HG03108 (cell line): ENCODE measurements at regions not wholly inside any gene's neighbourhood (a gene's known extent, or its start where the extent isn't known, plus 50 kb on each side); places are given as distances from the start of the nearest gene placed in this dataset.
"Not testable (repeated sequence)": the region's sequence is repeated elsewhere in the genome, so short reads cannot be mapped to it uniquely, and the experiment has no call there.

ENCODE experiments used
- ATAC-seq: cut with Tn5 transposase; IDR thresholded peaks from one replicate; pipeline ENCODE4 v1.9.1; 2021; ENCODE audit warnings: moderate library complexity; ENCODE audit not compliant: unreplicated experiment

DNA sequence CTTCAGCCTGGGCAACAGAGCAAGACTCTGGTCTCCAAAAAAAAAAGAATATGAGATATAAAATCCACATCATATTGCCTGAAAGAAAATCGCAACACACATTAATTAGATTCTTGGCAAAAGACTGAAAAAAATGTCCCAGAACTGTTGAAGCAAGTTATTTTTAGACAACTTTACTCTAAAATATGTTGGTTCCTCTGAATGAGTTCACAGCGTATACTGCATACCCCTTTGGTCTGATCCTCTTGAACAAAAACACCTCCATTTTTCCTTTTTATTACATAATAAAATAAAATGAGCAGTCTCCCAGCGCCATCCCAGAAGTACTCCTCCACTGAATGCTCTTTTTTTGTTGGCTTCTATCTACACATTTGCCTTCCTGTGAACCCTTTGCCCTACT, 126.0 kb upstream of the TMEM170B start:
- ATAC-seq = no peak

DNA sequence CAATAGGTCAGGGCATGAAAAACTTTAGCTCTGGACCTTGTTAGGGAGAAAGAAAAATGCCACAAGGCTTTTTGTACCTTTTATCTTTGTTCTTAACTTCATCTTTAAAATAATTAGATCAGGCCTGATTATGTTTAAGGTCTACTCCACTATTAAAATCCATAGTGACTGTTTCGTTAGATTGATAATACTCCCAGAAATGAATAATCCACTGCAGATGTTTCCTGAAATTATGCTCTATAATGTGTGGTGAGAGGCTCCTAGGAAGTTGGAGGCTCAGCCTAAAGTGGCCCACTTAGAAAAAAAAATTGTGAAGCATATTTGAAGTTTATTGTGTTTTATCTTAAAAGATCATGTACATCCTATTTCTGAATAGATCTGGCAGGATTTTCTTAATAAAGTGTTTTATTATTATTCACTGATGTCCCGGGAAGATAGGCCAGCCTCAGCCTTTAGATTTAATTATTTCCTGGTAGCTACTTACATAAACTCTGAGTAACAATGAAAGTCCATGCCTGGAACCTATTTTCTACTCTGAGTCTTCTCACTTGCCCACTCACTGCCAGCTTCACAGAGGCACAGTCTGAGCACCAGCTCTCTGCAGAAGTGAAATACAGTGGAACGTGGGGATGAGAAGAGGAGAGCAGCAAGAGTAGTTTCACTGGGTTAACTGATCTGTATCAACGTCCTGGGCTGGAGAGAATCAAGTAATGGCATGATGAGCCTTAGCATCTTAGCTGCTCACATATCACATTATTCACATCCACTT, 126.8 kb upstream of the TMEM170B start:
- ATAC-seq = peak; percentile 41

DNA sequence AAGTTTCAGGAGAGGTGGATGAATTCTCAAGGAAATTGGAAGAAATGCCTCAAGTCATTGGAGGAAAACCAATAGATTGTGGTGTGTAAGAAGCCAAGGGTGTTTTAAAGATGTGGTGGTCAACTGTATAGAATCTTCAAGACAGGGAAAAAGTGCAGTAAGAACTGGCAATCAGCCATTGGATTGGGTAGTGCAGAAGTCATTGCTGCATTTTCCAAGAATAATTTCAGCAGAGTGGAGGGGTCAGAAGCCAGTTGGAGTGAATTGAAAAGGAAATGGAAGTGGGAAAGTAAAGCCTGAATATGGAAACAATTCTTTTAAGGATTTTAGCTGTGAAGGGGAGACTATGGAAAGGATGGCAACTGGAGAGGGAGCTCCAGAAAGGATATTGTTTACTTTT, 128.2 kb upstream of the TMEM170B start:
- ATAC-seq = no peak

DNA sequence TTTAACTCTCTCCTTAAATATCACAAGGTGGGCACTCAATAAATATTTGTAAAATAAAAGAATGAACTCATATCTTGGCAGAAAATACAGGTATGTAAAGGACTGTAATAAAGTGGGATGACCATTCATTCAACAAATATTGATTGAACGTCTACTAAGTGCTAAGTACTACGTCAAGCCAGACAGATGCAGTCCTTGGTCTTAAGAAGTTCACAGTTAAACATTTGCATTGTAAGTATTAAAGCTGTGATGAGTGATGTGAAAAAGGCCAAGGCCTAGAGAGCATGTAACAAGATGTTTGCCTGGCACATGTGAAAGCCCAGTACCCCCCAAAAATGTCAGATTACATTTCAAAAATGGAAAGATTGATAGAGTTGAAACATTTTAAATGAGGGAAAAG, 130.1 kb upstream of the TMEM170B start:
- no peak for ATAC-seq

DNA sequence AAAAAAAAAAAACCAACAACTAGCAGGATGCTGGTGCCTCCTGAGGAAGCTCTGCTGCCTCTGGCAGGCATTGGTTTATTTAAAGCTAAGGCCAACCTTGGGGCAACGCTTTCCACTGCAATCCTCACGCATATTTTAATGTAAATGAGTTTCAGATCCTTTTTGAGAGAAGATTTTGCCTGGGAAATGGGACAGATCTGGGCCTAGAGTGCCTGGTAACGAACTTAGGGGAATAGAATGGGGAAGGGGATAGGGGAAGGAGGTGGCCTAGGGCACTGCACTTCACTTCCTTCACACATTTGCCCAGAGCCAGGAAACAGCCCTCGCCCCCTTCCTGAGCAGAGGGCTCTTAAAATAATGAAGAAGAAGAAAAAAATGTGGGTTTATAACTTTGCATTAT, 132.7 kb upstream of the TMEM170B start:
- no peak for ATAC-seq

DNA sequence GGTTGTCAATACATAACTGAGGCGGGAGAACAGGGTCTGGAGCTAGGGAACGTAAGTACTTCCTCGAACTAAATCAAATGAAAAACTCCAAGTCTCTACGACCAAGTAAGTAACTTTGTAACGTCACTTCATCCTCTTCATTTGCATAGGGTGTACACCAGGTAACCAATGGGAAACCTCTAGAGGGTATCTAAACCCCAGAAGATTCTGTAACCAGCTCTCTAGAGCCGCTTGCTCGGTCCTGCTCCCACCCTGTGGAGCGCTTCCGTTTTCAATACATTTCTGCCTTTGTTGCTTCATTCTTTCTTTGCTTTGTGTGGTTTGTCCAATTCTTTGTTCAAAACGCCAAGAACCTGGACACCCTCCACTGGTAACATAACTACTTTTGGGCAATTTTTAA, 133.5 kb upstream of the TMEM170B start:
- ATAC-seq = no peak

DNA sequence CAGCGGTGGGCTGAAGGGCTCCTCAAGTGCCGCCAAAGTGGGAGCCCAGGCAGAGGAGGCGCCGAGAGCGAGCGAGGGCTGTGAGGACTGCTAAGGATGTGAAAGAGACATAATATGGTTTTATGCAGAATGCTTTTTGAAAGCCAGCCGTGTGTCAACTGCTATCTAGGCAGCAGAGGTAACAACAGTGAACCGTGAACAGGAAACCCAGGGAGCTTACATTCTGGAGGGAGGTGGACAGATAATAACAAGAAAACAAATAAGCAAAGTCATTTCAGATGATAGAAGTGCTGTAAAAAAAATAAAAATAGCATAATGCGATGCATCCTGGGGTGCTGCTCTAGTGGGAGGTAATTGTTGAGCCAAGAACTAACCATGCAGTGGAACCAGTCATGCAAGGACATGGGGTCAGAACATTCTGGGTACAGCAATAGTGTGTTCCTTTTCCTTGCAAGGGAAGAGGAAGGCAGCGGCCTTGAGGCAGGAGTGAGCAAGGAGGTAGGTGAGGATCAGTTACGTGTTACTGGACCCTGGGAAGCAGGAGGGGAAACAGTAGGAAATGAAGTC, 134.4 kb upstream of the TMEM170B start:
- ATAC-seq = no peak

DNA sequence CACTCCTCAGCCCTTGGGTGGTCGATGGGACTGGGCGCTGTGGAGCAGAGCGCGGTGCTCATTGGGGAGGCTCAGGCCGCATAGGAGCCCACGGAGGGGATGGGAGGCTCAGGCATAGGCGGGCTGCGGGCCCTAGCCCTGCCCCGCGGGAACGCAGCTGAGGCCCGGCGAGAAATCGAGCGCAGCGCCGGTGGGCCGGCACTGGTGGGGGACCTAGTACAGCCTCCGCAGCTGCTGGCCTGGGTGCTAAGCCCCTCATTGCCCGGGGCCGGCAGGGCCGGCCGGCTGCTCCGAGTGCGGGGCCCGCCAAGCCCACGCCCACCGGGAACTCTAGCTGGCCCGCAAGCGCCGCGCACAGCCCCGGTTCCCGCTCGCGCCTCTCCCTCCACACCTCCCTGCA, 135.0 kb upstream of the TMEM170B start:
- ATAC-seq = not testable (repeated sequence)

DNA sequence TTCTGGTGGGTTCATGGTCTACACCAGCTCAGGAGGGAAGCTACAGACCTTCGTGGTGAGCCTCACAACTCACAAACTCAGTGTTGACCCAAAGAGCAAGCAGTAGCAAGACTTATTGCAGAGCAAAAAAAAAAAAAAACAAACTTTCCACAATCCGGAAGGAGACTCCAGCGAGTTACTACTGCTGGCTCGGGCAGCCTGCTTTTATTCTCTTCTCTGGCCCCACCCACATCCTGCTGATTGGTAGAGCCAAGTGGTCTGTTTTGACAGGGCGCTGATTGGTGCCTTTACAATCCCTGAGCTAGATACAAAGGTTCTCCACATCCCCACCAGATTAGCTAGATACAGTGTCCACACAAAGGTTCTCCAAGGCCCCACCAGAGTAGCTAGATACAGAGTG, 135.6 kb upstream of the TMEM170B start:
- ATAC-seq = not testable (repeated sequence)

DNA sequence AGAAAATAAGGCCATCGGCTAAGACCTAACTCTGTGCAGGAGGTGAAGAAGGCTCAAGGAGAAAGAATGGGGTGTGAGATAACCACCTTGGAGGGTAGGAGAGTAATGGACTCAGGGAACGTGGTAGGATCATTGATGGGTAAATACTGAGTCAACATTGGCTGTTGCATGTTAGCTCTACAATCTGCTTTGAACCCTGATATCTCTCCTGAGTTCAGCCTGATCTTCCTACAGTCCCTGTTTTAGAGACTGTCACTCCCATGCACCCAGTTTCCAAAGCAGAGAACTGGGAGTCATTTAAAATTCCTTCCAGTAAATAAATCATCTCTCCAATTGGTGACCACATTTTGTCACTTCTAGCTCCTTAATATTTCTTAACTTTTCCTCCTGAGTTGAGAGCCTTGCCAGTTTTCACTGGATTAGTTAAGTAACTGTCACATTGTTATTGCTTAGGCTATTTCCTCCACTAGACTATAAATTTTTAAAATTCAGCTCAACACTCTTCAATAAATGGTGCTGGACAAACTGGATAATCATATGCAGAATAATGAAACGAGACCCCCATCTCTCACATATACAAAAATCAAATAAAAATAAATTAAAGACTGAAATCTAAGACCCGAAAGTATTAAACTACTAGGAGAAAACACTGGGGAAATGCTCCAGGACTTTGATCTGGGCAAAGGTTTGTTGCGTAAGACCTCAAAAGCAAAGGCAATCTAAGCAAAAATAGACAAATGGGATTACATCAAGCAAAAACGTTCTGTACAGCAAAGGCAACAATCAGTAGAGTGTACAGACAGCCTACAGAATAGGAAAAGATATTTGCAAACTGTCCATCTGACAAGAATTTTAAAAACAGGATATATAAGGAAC, 138.9 kb upstream of the TMEM170B start:
- ATAC-seq = no peak

DNA sequence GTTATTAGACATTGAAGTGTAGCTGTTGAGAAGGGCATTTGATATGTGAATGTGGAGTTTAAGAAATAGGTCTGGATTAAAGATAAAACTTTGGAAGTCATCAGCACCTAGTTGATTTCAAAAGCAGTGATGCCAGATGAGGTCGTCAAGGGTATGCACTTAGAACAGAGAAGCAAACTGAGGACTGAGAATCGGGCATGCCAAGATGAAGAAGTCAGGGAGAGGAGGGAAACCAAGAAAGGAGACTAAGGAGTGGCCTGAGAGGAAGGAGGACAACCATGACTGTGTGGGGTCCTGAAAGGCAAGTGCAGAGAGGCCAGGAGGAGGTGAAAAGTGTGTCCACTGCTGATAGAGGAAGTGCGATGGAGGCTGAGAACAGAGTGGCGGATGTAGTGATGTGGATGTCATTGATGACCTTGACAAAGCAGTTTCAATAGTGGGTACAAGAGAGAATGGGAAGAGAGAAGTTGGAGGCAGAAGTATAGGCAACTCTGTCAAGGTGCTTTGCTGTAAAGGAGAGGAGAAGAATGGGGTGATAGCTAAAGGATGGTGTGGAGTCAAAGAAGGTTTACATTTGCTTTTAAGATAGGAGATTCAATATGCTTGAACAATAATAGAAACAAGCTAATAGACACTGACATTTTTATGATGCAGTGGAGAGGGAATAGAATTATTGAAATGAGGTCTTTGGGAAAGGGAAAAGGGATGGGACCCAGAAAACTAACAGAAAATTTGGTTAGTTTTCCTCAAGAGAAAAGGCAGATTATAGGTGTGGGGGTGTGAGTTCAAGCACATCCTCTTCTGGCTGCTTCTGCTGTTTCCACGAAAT, 139.7 kb upstream of the TMEM170B start:
- no peak for ATAC-seq

DNA sequence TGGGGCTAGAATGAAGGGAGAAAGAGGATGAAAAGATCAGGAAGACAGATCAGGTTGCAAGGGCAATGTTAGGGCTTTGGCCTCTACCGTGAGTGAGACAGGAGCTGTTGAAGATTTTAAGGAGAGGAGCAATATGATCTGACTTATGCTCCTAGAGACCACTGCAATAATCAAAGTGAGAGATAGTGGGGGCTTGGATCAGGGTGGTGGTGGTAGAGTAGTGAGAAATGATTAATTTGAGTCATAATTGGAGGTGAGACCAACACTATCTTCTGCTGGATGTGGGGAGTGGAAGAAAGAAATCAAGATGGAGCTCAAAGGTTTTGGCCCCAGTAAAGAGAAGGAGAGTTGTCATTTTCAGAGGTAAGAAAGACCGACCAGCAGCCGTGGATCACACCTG, 140.7 kb upstream of the TMEM170B start:
- no peak for ATAC-seq

DNA sequence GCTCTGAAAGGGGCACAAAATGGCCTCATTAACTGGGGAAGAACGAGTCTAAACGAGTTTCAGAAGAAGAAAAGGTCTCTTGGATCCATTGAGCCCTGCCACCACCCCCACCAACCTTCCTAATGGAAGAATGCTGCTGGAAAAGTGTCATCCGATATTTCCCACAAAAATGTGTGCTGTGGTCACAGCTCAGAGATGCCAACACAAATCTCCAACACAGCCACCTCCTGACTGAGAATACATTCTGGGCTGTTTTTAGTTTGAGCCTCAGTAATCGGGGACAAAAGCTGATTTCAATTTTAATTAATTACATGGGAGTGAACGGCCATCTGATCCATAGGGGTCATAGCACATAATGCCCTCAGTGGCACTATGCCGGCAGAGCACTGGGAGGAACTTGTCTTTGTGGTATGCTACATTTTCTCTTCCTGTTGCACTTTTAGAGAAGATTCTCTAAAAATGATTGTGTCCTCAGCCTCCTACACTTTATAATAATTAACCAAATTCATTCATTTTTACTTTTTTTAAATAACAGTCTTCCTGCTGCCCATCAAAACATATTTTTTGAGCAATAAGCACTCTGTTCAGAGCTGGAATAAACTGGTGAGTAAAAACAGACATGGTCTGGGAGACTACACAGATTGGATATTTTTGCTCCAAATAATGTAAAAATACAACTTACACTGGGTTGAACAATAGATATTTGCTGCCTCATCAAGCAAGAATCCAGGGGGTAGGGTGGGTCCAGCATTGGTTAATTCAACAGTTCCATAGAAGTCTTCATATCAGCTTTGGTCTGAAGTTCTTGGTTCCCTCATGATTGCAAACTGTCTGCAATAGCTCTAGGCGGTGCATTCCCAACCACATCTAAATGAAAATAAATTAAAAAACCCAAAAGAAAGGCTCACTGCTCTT, 143.6 kb upstream of the TMEM170B start:
- no peak for ATAC-seq

DNA sequence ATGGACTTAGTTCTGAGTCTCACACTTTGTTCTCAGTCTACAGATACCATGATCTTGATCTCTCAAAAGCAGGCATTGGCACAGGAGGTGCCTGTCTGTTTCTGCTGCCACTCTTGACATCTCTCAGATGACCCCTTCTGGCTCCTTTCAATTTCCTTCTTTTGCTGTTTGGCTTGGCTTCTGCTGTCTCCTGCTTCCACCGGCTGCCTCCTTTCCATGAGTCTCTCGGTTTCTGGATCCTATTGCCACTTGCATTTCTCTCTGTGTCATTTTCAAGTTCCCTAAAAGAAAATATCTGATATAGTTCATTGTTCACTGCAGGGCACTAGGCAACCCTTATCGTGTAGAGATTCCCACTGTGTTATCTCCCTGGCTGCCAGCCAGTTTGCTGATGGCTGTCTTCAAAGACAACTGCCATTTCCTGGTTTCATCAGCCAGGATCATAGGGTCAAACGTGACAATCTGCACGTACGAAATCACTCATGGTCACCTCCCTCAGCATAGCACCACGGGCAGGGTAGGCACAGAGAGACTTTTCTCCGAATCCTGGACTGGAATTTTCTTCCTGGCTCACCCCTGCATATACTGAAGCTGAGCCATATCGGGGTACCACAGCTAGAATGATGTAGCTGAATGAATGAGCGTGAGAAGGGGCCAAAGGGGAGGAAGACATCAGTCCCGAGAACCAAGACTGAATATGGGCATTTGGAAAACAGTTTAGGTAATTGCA, 144.6 kb upstream of the TMEM170B start:
- no peak for ATAC-seq

DNA sequence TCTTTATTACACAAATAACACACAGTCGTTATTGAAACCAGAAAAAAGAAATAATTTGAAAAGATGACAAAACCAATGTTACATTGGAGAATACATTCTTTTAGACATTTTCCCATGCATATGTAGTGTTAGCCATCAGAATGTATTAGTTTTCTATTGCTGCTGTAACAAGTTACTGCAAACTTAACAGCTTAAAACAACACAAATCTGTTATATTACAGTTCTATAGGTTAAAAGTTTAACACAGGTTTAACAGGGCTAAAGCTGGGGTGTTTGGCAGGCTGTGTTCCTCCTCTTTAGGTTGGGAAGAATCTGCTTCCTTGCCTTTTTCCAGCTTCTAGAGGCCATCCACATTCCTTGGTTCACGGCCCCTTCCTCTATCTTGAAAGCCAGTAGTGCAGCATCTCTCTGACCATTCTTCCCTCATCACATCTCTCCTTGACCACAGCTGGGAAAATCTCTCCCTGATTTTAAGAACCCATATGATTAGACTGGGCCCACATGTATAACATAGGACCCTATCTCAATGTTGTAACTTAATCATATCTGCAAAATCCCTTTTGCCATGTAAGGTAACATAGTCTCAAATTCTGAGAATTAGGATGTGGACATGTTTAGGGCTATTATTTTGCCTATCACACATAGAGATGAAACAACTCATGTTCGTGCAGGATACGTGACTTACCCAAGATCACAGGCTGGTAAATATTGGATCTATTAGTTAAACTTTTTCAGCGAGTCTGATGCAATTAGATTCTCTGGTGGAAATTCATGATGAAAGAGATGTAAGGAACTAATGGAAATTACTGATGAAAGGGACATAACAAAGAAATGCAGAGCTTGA, 145.4 kb upstream of the TMEM170B start:
- ATAC-seq = no peak

DNA sequence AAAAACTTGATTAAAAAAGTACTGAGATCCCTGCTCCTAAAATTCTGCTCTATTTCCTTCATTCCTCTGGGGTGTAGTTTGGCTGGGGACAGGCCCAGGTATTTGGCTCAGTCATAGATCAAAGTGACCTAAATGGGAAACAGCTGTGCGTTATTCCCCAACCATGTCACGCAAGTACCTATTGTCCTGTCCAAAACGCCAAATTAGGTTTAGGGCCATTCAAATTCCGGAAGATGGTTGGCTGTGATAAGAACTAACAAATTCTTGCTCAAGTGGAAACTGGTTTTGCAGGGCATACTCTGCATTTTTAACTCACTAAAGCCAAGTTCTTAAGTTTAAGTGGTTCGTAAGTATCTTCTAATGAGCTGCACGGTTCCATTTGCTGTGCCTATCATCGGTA, 147.6 kb upstream of the TMEM170B start:
- no peak for ATAC-seq

DNA sequence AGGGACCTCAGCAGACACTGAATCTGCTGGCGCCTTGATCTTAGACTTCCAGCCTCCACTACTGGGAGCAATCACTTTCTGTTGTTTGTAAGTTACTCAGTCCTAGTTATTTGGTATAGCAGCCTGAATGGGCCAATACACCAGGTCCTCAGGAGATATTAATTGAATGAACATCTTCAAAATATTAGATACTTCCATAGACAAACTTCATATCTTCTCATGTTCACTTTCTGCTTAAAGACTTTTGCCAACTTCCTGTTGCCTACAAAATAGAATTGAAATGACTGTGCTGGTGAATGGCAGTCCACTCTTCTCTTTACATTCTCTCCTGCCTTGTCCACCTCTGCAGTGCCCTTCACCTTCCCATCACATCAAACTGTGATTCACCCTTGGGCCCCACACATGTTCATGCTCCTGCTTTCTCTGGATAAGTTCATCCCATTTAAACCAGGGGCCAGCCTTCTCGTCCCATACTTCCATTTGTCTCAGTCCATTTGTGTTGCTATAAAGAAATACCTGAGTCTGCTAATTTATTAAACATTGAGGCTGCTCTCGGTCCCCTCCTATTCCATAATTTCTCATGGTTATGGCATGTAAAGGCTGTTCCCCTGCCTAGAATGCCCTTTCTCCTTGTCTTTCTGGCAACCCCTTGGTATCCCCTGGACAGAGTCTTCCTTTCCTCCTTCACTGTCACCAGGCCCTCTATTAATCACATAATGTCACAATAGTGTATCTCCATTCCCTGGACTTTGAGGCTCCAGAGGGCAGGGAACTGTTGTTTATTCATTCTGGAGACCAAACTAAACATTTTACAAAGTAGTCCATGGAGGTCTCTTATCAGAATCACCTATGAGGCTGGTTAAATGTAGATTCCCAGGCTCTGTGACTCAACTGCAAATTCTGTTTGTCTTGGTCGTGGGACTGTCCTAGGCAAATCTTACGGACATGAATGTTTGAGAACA, 148.3 kb upstream of the TMEM170B start:
- ATAC-seq = no peak
